C4-2B (cell line): ENCODE measurements at regions not wholly inside any gene's neighbourhood (a gene's known extent, or its start where the extent isn't known, plus 50 kb on each side); places are given as distances from the start of the nearest gene placed in this dataset.

ENCODE experiments used
- H3K27ac ChIP-seq: fragments of 450-650 bp; 2 replicates; pipeline ENCODE4 v1.5.1; 2017
- CTCF ChIP-seq: fragments of 450-650 bp; conservative IDR thresholded peaks from 2 replicates; pipeline ENCODE4 v1.5.1; 2017; ENCODE audit warnings: mild to moderate bottlenecking
- ZFX ChIP-seq: fragments of 450-650 bp; IDR thresholded peaks from 2 replicates; pipeline ENCODE4 v1.6.1; 2017

- no peak for TF ChIP-seq CTCF
- TF ChIP-seq ZFX, result no peak
- H3K27ac ChIP-seq, result no peak overlapping the region
These were observed 181.0 kb downstream of the MN1 start for GRCh38 chr22:27620367-27621154.

GRCh38 chr22:27621486-27622070 is 180.0 kb downstream of the MN1 start:
- H3K27ac ChIP-seq, result no peak overlapping the region
- TF ChIP-seq CTCF, result no peak
- TF ChIP-seq ZFX, result no peak

GRCh38 chr22:27624042-27624441 is 177.5 kb downstream of the MN1 start:
- TF ChIP-seq ZFX, result no peak
- no peak for TF ChIP-seq CTCF

GRCh38 chr22:27624705-27625104 is 176.9 kb downstream of the MN1 start:
- H3K27ac ChIP-seq, result no peak overlapping the region
- TF ChIP-seq CTCF (no peak), ZFX (no peak)

More at GRCh38 chr22:27624042-27624441, 177.5 kb downstream of the MN1 start:
- no peak overlapping the region for H3K27ac ChIP-seq

- H3K27ac ChIP-seq, result no peak overlapping the region
- TF ChIP-seq CTCF (no peak), ZFX (no peak)
These were observed 175.5 kb downstream of the MN1 start for GRCh38 chr22:27625769-27626674.

GRCh38 chr22:27626675-27627443 is 174.7 kb downstream of the MN1 start:
- no peak overlapping the region for H3K27ac ChIP-seq
- TF ChIP-seq ZFX, result no peak
- no peak for TF ChIP-seq CTCF
